Esophagus squamous epithelium (tissue), 4 donors: ENCODE measurements at regions not wholly inside any gene's neighbourhood (a gene's known extent, or its start where the extent isn't known, plus 50 kb on each side); places are given as distances from the start of the nearest gene placed in this dataset.

Experiments used
- CTCF ChIP-seq, 6 experiments: fragments of 450-650 bp in 4 of 6; fragments of 200-600 bp in 2 of 6; sonication (generic) in 2 of 6; IDR thresholded peaks; one replicate each; pipeline ENCODE4 v1.5.1; 2016 to 2019; ENCODE audit warnings: antibody characterized with exemption in 6 of 6, mild to moderate bottlenecking in 4 of 6, moderate library complexity in 4 of 6
- POLR2A ChIP-seq, 4 donors: fragments of 450-650 bp; IDR thresholded peaks; one replicate each; pipeline ENCODE4 v1.6.1; 2017; ENCODE audit warnings: antibody characterized with exemption in 4 of 4, mild to moderate bottlenecking in 4 of 4, moderate library complexity in 3 of 4

GRCh38 chr6:33865478-33866077 is 61.8 kb upstream of the MLN start:
- TF ChIP-seq CTCF (IDR thresholded peaks at IDR 0.05) (no peak), POLR2A (IDR thresholded peaks at IDR 0.05) (no peak)
